ENCODE measurements at regions not wholly inside any gene's neighbourhood (a gene's known extent, or its start where the extent isn't known, plus 50 kb on each side); places are given as distances from the start of the nearest gene placed in this dataset.

DNA sequence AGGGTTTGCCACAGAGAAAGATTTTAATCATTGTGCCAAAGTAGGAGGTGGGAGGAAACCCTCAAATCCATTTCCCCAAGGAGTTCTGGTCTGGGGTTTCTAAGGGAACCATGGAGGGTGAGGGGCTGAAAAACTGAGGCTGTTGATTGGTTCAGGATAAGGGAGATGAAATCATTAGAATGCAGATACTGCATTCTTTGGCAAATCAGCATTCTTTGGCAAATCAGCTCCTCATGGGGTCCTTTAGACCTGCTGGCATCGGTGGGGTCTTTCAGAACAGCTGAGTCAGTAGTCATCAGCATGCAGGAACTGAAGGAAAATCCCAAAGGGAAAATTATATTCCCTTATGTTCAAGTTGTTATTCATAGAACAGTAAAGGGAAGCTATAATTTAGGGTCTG, 585.5 kb downstream of the ISL1 start:
- no peak for DNase-seq (ENCODE audit: low read depth)
- TF ChIP-seq, protein P1, sequence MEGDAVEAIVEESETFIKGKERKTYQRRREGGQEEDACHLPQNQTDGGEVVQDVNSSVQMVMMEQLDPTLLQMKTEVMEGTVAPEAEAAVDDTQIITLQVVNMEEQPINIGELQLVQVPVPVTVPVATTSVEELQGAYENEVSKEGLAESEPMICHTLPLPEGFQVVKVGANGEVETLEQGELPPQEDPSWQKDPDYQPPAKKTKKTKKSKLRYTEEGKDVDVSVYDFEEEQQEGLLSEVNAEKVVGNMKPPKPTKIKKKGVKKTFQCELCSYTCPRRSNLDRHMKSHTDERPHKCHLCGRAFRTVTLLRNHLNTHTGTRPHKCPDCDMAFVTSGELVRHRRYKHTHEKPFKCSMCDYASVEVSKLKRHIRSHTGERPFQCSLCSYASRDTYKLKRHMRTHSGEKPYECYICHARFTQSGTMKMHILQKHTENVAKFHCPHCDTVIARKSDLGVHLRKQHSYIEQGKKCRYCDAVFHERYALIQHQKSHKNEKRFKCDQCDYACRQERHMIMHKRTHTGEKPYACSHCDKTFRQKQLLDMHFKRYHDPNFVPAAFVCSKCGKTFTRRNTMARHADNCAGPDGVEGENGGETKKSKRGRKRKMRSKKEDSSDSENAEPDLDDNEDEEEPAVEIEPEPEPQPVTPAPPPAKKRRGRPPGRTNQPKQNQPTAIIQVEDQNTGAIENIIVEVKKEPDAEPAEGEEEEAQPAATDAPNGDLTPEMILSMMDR (conservative IDR thresholded peaks at IDR 0.05; ENCODE audit: low read depth, low read length): no peak

GRCh38 chr5:51974834-51975233, 591.6 kb downstream of the ISL1 start:
- TF ChIP-seq, protein P1 (conservative IDR thresholded peaks at IDR 0.05; ENCODE audit: low read depth, low read length): no peak
- no peak for DNase-seq (ENCODE audit: low read depth)
- H3K4me3 ChIP-seq (ENCODE audit: low read length): no peak overlapping the region

More for the DNA sequence above, 585.5 kb downstream of the ISL1 start:
- H3K4me3 ChIP-seq (ENCODE audit: low read length): no peak overlapping the region

- TF ChIP-seq, protein P1 (conservative IDR thresholded peaks at IDR 0.05; ENCODE audit: low read depth, low read length): no peak
- no peak for DNase-seq (ENCODE audit: low read depth)
Measured at GRCh38 chr5:51977014-51977413, 593.8 kb downstream of the ISL1 start.

DNA sequence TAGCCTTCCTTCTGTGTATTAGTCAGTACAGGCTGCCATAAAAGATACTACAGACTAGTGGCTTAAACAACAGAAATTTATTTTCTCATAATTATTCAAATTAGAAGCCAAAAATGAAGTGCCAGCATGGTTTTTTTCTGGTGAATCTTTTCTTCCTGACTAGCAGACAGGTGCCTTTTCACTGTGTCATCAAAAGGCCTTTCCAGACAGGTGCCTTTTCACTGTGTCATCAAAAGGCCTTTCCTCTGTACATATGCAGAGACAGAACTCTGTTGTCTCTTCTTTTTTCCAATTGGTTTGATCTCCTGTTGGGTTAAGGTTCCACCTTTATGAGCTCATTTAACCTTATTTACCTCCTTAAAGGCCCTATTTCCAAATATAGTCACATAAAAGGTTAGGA, 599.9 kb downstream of the ISL1 start:
- no peak for DNase-seq (ENCODE audit: low read depth)
- no peak overlapping the region for H3K4me3 ChIP-seq (ENCODE audit: low read length)
- TF ChIP-seq, protein P1 (conservative IDR thresholded peaks at IDR 0.05; ENCODE audit: low read depth, low read length): no peak

More at GRCh38 chr5:51977014-51977413, 593.8 kb downstream of the ISL1 start:
- no peak overlapping the region for H3K4me3 ChIP-seq (ENCODE audit: low read length)

- no peak overlapping the region for H3K4me3 ChIP-seq (ENCODE audit: low read length)
- no peak for DNase-seq (ENCODE audit: low read depth)
- TF ChIP-seq, protein P1 (conservative IDR thresholded peaks at IDR 0.05; ENCODE audit: low read depth, low read length): no peak
Measured at GRCh38 chr5:51986733-51987132, 603.5 kb downstream of the ISL1 start.

DNA sequence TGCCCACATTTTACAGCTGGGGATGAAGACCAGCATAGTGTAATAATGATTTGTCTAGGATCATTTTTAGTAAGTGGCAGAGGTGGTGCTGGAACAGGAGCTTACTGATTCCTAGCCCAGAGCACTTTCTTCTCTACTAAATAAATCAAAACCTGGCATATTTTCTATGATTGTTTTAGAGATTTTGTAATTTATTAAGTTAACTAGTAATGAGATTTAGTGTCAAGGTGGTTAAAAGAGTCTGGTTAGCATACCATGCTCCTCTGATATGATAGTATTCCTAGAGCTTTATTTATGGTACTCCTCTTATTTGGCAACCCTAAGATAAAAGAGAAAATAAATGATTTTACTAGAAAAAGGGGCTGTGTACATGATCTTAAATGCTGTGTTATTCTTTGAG, 604.0 kb downstream of the ISL1 start:
- no peak for DNase-seq (ENCODE audit: low read depth)
- TF ChIP-seq, protein P1 (conservative IDR thresholded peaks at IDR 0.05; ENCODE audit: low read depth, low read length): no peak
- H3K4me3 ChIP-seq (ENCODE audit: low read length): no peak overlapping the region

- TF ChIP-seq, protein P1 (conservative IDR thresholded peaks at IDR 0.05; ENCODE audit: low read depth, low read length): no peak
- DNase-seq (ENCODE audit: low read depth): no peak
- H3K4me3 ChIP-seq (ENCODE audit: low read length): no peak overlapping the region
Measured at GRCh38 chr5:51987669-51988209, 604.5 kb downstream of the ISL1 start.

All from retinal pigment epithelial cell (primary cell).